Endothelial cell of umbilical vein (primary cell): ENCODE measurements at regions not wholly inside any gene's neighbourhood (a gene's known extent, or its start where the extent isn't known, plus 50 kb on each side); places are given as distances from the start of the nearest gene placed in this dataset.

Source experiments
- BruUV-seq: library from RNA; stranded (reverse); fragments of 400-500 nt; replicated peaks from 2 replicates; lab custom pipeline; 2021; lab: Mats Ljungman, UMichigan
- CTCF ChIA-PET: fragments of 300-600, 350-600 bp; sonication (Branson Sonifier 250); formaldehyde crosslinking; loops from one replicate; lab custom pipeline; 2021; ENCODE audit warnings: antibody characterized with exemption, inconsistent platforms; lab: Charles Lee
- POLR2A ChIA-PET: fragments of 300-600, 350-600 bp; sonication (Branson Sonifier 250); formaldehyde crosslinking; loops from one replicate; lab custom pipeline; 2021; ENCODE audit warnings: antibody characterized with exemption, inconsistent platforms; lab: Charles Lee
- DNase-seq: peaks from one replicate; pipeline ENCODE4 v3.0.0-alpha.2; 2011; ENCODE audit warnings: low read depth, low spot score
- FAIRE-seq: peaks from 2 replicates; lab custom pipeline; 2011; peaks lifted over from hg19 to GRCh38; lab: Jason Lieb, UNC
- H2AFZ ChIP-seq: 2 replicates; pipeline ENCODE4 v1.6.0; 2012; ENCODE audit warnings: low read depth, low read length, control low read depth, inconsistent platforms
- H3K27ac ChIP-seq: 2 replicates; pipeline ENCODE4 v1.5.1; 2011; ENCODE audit warnings: low read depth, mild to moderate bottlenecking, control low read depth, low read length, moderate library complexity; ENCODE audit not compliant: insufficient read depth
- H3K27me3 ChIP-seq, 2 experiments: 2 replicates each; pipeline versions ENCODE4 v1.6.0 to v1.6.1; 2011; ENCODE audit warnings: low read length in 2 of 2, mixed read lengths in 1 of 2; ENCODE audit not compliant: control insufficient read depth in 2 of 2, insufficient read depth in 2 of 2
- H3K36me3 ChIP-seq, 2 experiments: 2 replicates in 1 of 2; 3 replicates in 1 of 2; pipeline ENCODE4 v1.5.1; 2011; ENCODE audit warnings: low read length in 2 of 2, mild to moderate bottlenecking in 1 of 2, moderate library complexity in 1 of 2; ENCODE audit not compliant: control insufficient read depth in 2 of 2, insufficient read depth in 2 of 2; ENCODE audit errors: extremely low read depth in 1 of 2
- H3K4me1 ChIP-seq: 3 replicates; pipeline ENCODE4 v1.5.1; 2011; ENCODE audit warnings: mild to moderate bottlenecking, low read length; ENCODE audit not compliant: control insufficient read depth, insufficient read depth; ENCODE audit errors: extremely low read depth
- H3K4me2 ChIP-seq: 2 replicates; pipeline ENCODE4 v1.6.1; 2011; ENCODE audit warnings: low read length, control low read depth, mixed read lengths; ENCODE audit not compliant: insufficient read depth
- H3K4me3 ChIP-seq, 3 experiments: fragments of 200-600 bp in 1 of 3; sonication (generic), shearing (Covaris generic) in 1 of 3; replicated peaks in 1 of 3; 2 replicates each; pipeline ENCODE4 v1.5.1; 2011 to 2016; ENCODE audit warnings: control low read depth in 3 of 3, low read length in 3 of 3, mild to moderate bottlenecking in 2 of 3, inconsistent platforms in 1 of 3, low read depth in 1 of 3, moderate library complexity in 1 of 3; ENCODE audit not compliant: insufficient read depth in 1 of 3
- H3K79me2 ChIP-seq: 2 replicates; pipeline ENCODE4 v1.6.0; 2012; ENCODE audit warnings: low read length, inconsistent platforms; ENCODE audit not compliant: control insufficient read depth, insufficient read depth
- H3K9ac ChIP-seq: replicated peaks from 2 replicates; pipeline ENCODE3; 2011; ENCODE audit warnings: low read length, control low read depth; ENCODE audit not compliant: insufficient read depth; ENCODE audit errors: extremely low read depth
- H3K9me1 ChIP-seq: replicated peaks from 3 replicates; pipeline ENCODE4 v1.6.0; 2011; ENCODE audit warnings: mild to moderate bottlenecking, low read length; ENCODE audit not compliant: control insufficient read depth, insufficient read depth; ENCODE audit errors: extremely low read depth
- H3K9me3 ChIP-seq: replicated peaks from 2 replicates; pipeline ENCODE4 v1.5.1; 2012; ENCODE audit warnings: low read length, inconsistent platforms; ENCODE audit not compliant: control insufficient read depth, insufficient read depth
- H4K20me1 ChIP-seq: replicated peaks from 2 replicates; pipeline ENCODE3; 2011; ENCODE audit warnings: mild to moderate bottlenecking, low read length; ENCODE audit not compliant: control insufficient read depth, insufficient read depth; ENCODE audit errors: extremely low read depth
- FOS ChIP-seq: IDR thresholded peaks from 2 replicates; pipeline ENCODE4 v1.6.1; 2011; ENCODE audit warnings: mild to moderate bottlenecking, low read length, moderate library complexity, borderline replicate concordance; ENCODE audit not compliant: insufficient read depth
- GATA2 ChIP-seq: IDR thresholded peaks from 2 replicates; pipeline ENCODE4 v1.7.0; 2011; ENCODE audit warnings: low read depth, mild to moderate bottlenecking, moderate library complexity, mixed read lengths, low read length; ENCODE audit not compliant: insufficient read length, insufficient read depth
- JUN ChIP-seq: IDR thresholded peaks from 2 replicates; pipeline ENCODE4 v1.6.1; 2011; ENCODE audit warnings: borderline replicate concordance, low read depth; ENCODE audit not compliant: insufficient read length, insufficient read depth
- MYC ChIP-seq: IDR thresholded peaks from one replicate; pipeline ENCODE4 v1.6.1; 2011; ENCODE audit warnings: mild to moderate bottlenecking, low read depth, low read length
- dilution Hi-C: fragments of 300-500 bp; cut with MboI; formaldehyde crosslinking; loops from one replicate; pipeline ENCODE4 v1.15.0; 2019; ENCODE audit warnings: low sequenced_read_pairs; ENCODE audit not compliant: extremely low pct_ligation_motif_present
- intact Hi-C: fragments of 100-400 bp; cut with micrococcal nuclease; formaldehyde crosslinking; loops from one replicate; pipeline ENCODE4 v1.10.0; 2022

GRCh38 chr4:30919458-30919857, 199.3 kb downstream of the PCDH7 start:
- TF ChIP-seq GATA2 (no peak), MYC (no peak), FOS (no peak)
- dilution Hi-C loops = no loop called here
- H4K20me1 ChIP-seq = no peaks in the 10 kb centered on the region
- H3K27ac ChIP-seq = no peak overlapping the region
- no peaks in the 10 kb centered on the region for H3K36me3 ChIP-seq
- no peaks in the 10 kb centered on the region for H3K79me2 ChIP-seq
- ChIA-PET POLR2A (no interaction called here), CTCF (no interaction called here)
- no peak for FAIRE-seq
- H2AFZ ChIP-seq = no peak overlapping the region
- no peak for DNase-seq
- intact Hi-C loops = no loop called here
- no peaks in the 10 kb centered on the region for H3K4me1 ChIP-seq
- no TSS peak for BruUV-seq
- no peaks in the 10 kb centered on the region for H3K9me1 ChIP-seq
- H3K9me3 ChIP-seq = no peaks in the 10 kb centered on the region
- H3K9ac ChIP-seq = no peak overlapping the region
- H3K27me3 ChIP-seq = no peaks in the 10 kb centered on the region
- no peak overlapping the region for H3K4me3 ChIP-seq
- no peak overlapping the region for H3K4me2 ChIP-seq

GRCh38 chr4:30920043-30920442, 199.9 kb downstream of the PCDH7 start:
- Histone ChIP-seq H3K9me3 (no peaks in the 10 kb centered on the region), H3K9ac (no peak overlapping the region), H3K79me2 (no peaks in the 10 kb centered on the region), H3K4me1 (no peaks in the 10 kb centered on the region), H3K9me1 (no peaks in the 10 kb centered on the region), H3K27me3 (no peaks in the 10 kb centered on the region), H3K27ac (no peak overlapping the region), H3K4me3 (no peak overlapping the region), H2AFZ (no peak overlapping the region), H3K36me3 (no peaks in the 10 kb centered on the region), H4K20me1 (no peaks in the 10 kb centered on the region), H3K4me2 (no peak overlapping the region)
- no peak for DNase-seq
- dilution Hi-C loops (no loop called here), intact Hi-C loops (no loop called here)
- CTCF ChIA-PET = no interaction called here
- TF ChIP-seq JUN = no peak
- no peak for TF ChIP-seq FOS
- POLR2A ChIA-PET = no interaction called here
- FAIRE-seq = no peak
- BruUV-seq = no TSS peak
